ENCODE measurements at regions not wholly inside any gene's neighbourhood (a gene's known extent, or its start where the extent isn't known, plus 50 kb on each side); places are given as distances from the start of the nearest gene placed in this dataset.

DNA sequence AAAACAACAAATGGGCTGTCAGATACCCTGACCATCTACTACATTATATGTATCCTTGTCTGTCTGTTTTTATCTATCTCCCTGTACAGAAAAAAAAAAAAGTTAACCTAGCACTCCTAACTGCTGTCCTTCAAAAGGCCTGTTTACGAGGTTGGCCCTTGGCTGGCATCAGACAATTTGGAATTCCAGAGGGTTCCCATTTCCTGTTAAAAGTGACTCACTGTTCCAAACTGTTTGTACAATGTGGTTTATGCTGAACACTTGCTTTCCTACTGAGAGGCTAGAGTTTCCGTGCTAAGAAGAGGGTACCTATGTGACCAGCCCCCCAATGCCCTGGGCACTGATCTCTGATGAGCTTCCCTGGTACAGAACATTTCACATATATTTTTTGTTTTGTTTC is 65.9 kb upstream of the HMGXB4 start:
- intact Hi-C loops (cut with DNase I): no loop called here
- whole genome bisulfite sequencing, 2 donors: 44 to 62% methylated on average over 2 of the region's 2 CpGs

DNA sequence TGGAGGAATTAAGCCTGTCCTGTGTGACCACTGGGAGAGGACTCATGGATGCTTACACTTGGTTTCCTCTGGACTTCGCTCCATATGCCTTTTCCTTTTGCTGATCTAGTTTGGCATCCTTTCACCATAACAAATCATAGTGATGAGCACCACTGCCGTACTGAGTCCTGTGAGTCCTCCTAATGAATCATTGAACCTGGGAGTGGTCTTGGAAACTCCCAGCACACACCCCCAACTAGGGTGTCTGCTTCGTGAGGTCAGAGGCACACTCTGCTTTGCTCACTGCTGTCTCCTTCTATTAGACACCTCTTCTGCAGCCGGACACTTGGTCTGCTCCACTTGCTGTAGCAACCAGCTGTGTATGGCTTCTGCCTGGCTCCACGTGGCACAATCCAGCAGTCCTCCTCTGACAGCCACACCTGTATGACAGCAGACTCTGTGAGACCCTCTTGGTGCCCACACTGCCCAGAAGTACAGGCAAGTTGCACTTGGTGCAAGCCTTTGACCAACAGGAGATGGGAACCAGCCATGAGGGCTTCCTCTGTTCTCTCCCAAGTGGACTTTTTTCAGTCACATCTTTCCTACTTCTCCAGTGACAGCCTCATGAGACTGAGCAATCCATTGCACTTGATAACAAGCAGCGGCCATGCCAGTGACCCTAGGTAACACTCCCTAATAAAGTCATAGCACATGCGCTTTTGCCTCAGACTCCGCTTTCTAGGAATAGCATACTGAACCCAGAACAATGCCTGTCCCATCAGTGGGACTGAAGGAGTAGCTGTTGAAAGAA is 65.0 kb upstream of the HMGXB4 start:
- H3K4me1 ChIP-seq: no peaks in the 10 kb centered on the region
- intact Hi-C loops (cut with DNase I): no loop called here
- 53 to 64% methylated on average over 8 of the region's 8 CpGs for WGBS, 2 donors
- FAIRE-seq: no peak
- H3K27ac ChIP-seq: no peak overlapping the region
- no peak for DNase-seq
- H3K9me3 ChIP-seq: no peaks in the 10 kb centered on the region
- ATAC-seq: no peak
- H3K27me3 ChIP-seq: peaks cover 0 to 10% (median 0%) of the 10 kb centered on the region in 4 donors
- no peaks in the 10 kb centered on the region for H3K36me3 ChIP-seq
- TF ChIP-seq, protein P1, sequence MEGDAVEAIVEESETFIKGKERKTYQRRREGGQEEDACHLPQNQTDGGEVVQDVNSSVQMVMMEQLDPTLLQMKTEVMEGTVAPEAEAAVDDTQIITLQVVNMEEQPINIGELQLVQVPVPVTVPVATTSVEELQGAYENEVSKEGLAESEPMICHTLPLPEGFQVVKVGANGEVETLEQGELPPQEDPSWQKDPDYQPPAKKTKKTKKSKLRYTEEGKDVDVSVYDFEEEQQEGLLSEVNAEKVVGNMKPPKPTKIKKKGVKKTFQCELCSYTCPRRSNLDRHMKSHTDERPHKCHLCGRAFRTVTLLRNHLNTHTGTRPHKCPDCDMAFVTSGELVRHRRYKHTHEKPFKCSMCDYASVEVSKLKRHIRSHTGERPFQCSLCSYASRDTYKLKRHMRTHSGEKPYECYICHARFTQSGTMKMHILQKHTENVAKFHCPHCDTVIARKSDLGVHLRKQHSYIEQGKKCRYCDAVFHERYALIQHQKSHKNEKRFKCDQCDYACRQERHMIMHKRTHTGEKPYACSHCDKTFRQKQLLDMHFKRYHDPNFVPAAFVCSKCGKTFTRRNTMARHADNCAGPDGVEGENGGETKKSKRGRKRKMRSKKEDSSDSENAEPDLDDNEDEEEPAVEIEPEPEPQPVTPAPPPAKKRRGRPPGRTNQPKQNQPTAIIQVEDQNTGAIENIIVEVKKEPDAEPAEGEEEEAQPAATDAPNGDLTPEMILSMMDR (IDR thresholded peaks at IDR 0.05): no peak
- H3K4me3 ChIP-seq: no peak overlapping the region

More for the DNA sequence above, 65.9 kb upstream of the HMGXB4 start:
- no peaks in the 10 kb centered on the region for H3K9me3 ChIP-seq
- ATAC-seq (peak in 1 of 4 donors; percentile 52), FAIRE-seq (no peak), DNase-seq (no peak)
- H3K4me1 ChIP-seq: no peaks in the 10 kb centered on the region
- no peak overlapping the region for H3K27ac ChIP-seq
- peaks cover 0 to 10% (median 0%) of the 10 kb centered on the region in 4 donors for H3K27me3 ChIP-seq
- H3K36me3 ChIP-seq: no peaks in the 10 kb centered on the region
- no peak overlapping the region for H3K4me3 ChIP-seq
- TF ChIP-seq, protein P1 (IDR thresholded peaks at IDR 0.05): no peak

DNA sequence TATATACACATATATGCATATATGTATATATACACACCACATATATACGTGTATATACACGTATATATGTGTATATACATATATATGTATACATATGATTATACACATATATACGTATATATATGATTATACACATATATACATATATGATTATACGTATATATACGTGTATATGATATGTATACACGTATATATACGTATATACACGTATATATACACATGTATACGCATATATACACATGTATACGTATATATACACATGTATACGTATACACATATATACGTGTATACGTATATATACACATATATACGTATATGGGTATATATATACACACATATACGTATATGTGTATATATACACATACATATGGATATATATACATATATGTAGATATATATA is 62.1 kb upstream of the HMGXB4 start:
- TF ChIP-seq, protein P1 (IDR thresholded peaks at IDR 0.05): no peak
- Histone ChIP-seq H3K9me3 (no peaks in the 10 kb centered on the region), H3K4me3 (no peak overlapping the region), H3K4me1 (no peaks in the 10 kb centered on the region), H3K27ac (no peak overlapping the region), H3K27me3 (peaks cover 0 to 10% (median 0%) of the 10 kb centered on the region in 4 donors), H3K36me3 (no peaks in the 10 kb centered on the region)
- FAIRE-seq (no peak), ATAC-seq (no peak), DNase-seq (no peak)
- intact Hi-C loops (cut with DNase I): no loop called here
- WGBS, 2 donors: 59 to 69% methylated on average over 15 of the region's 15 CpGs

DNA sequence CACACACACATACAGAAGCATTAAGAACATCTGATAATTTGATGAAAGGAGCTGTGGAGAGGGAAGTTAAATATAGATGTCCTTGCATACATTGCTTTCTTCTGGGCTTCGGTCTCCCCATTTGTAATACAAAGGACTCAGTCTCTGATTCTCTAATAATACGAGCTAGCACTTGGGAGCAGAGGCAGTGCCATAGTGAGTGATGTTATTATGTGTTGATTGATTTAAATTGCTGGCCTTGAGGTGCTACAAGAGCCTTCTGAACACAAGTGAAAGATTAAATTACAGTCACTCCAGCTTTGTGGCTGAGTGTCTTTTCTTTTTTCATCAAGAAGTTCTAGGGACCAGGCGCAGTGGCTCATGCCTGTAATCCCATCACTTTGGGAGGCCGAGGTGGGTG is 61.5 kb upstream of the HMGXB4 start:
- H3K4me3 ChIP-seq: no peak overlapping the region
- peaks cover 0 to 10% (median 0%) of the 10 kb centered on the region in 4 donors for H3K27me3 ChIP-seq
- WGBS, 2 donors: 58 to 68% methylated on average over 4 of the region's 4 CpGs
- ATAC-seq: no peak
- no peaks in the 10 kb centered on the region for H3K36me3 ChIP-seq
- H3K27ac ChIP-seq: no peak overlapping the region
- no peaks in the 10 kb centered on the region for H3K9me3 ChIP-seq
- no peak for FAIRE-seq
- DNase-seq: no peak
- intact Hi-C loops (cut with DNase I): no loop called here
- TF ChIP-seq, protein P1 (IDR thresholded peaks at IDR 0.05): no peak
- no peaks in the 10 kb centered on the region for H3K4me1 ChIP-seq

DNA sequence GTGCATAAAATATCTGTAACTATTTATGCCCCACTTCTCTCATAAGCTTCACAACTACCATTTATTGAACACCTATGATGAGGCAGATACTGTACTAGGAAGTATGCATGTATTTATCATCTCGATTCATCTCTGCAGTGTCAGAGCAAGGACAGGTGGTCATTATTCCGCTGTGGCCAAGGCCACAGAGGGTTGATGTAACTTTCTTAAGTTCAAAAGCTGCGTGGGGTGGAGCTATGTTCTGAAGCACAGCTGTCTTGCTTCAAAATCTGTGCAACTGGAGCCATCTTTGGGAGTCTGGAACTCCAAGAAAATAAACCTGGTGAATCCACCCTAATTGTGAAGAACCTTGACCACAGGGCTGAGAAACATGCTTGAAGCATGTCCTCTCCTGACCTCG is 60.2 kb upstream of the HMGXB4 start:
- intact Hi-C loops (cut with DNase I): no loop called here
- no peak for ATAC-seq

More for the DNA sequence above, 60.2 kb upstream of the HMGXB4 start:
- Histone ChIP-seq H3K4me1 (no peaks in the 10 kb centered on the region), H3K4me3 (no peak overlapping the region), H3K9me3 (no peaks in the 10 kb centered on the region), H3K27me3 (peaks cover 0 to 10% (median 0%) of the 10 kb centered on the region in 4 donors), H3K36me3 (no peaks in the 10 kb centered on the region), H3K27ac (no peak overlapping the region)
- FAIRE-seq (no peak), DNase-seq (no peak)
- 36 to 47% methylated on average over 4 of the region's 4 CpGs for WGBS, 2 donors
- TF ChIP-seq, protein P1 (IDR thresholded peaks at IDR 0.05): no peak
